Prostate gland (tissue), 2 donors: ENCODE measurements at regions not wholly inside any gene's neighbourhood (a gene's known extent, or its start where the extent isn't known, plus 50 kb on each side); places are given as distances from the start of the nearest gene placed in this dataset.

Experiments used
- CTCF ChIP-seq, 4 experiments: fragments of 200-600 bp in 2 of 4; fragments of 450-650 bp in 2 of 4; sonication (generic) in 2 of 4; IDR thresholded peaks; 1 replicate in 3 of 4; 2 replicates in 1 of 4; pipeline ENCODE4 v1.5.1; 2016 to 2019; ENCODE audit warnings: antibody characterized with exemption in 4 of 4, mild to moderate bottlenecking in 2 of 4, moderate library complexity in 2 of 4
- POLR2A ChIP-seq: fragments of 450-650 bp; IDR thresholded peaks from one replicate; pipeline ENCODE4 v1.6.1; 2016; ENCODE audit warnings: antibody characterized with exemption, mild to moderate bottlenecking
- POLR2AphosphoS5 ChIP-seq: sonication (generic); formaldehyde crosslinking; IDR thresholded peaks from one replicate; pipeline ENCODE4 v1.6.1; 2017; ENCODE audit warnings: antibody characterized with exemption

GRCh38 chr2:59733567-59733930, 819.9 kb downstream of the BCL11A start:
- no peak for TF ChIP-seq CTCF (IDR thresholded peaks at IDR 0.05)
- no peak for TF ChIP-seq POLR2A
- no peak for TF ChIP-seq POLR2AphosphoS5
